ENCODE measurements at regions not wholly inside any gene's neighbourhood (a gene's known extent, or its start where the extent isn't known, plus 50 kb on each side); places are given as distances from the start of the nearest gene placed in this dataset.
"Not testable (repeated sequence)": the region's sequence is repeated elsewhere in the genome, so short reads cannot be mapped to it uniquely, and the experiment has no call there.

DNA sequence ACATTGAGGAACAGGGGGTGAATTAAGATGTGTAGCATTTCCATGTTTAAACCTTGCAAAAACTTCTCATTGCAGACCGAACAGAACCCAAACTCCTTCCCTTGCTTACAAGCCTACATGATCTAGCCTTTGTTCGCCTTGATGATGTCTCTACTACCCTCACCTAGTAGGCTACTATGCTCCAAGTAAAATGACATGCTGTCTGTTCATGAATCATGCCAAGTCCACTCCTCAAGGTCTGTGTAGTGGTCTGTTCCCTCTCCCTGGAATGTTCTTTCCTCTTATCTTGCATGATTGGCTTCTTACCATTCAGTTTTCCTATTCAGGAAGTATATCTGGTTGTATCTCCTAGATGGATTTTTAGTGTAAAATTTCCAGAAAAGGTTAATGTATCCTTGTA lies 4778.6 kb upstream of the OR11H1 start:
- DNase-seq (ENCODE audit: low spot score in 2 of 2); H3K4me1 ChIP-seq; in situ Hi-C loops (cut with MboI; ENCODE audit: low sequenced_read_pairs); H3K27me3 ChIP-seq (ENCODE audit: low read depth); H3K36me3 ChIP-seq (replicated peaks); H3K4me3 ChIP-seq; H3K9me3 ChIP-seq: not testable (repeated sequence)

DNA sequence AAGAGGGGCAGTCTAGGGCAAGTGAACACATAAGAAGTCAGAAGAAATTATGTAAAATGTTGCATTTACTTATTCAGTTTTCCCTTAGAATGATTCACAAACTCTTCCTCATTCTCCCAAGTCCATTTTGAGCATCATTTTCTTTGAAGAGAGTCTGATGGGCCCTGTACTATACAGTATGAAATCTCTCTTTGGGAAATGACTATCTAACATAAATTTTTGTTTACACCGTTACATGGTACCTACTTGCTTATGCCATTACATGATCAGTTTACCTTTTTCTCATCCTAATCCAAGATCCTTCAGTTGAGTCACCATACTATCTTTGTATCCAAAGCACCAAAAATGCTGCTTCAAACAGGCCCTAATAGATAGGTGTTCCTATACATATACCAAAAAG lies 4774.4 kb upstream of the OR11H1 start:
- H3K27me3 ChIP-seq (ENCODE audit: low read depth); DNase-seq (ENCODE audit: low spot score in 2 of 2); H3K36me3 ChIP-seq (replicated peaks); H3K9me3 ChIP-seq; H3K4me1 ChIP-seq; H3K4me3 ChIP-seq; in situ Hi-C loops (cut with MboI; ENCODE audit: low sequenced_read_pairs): not testable (repeated sequence)

DNA sequence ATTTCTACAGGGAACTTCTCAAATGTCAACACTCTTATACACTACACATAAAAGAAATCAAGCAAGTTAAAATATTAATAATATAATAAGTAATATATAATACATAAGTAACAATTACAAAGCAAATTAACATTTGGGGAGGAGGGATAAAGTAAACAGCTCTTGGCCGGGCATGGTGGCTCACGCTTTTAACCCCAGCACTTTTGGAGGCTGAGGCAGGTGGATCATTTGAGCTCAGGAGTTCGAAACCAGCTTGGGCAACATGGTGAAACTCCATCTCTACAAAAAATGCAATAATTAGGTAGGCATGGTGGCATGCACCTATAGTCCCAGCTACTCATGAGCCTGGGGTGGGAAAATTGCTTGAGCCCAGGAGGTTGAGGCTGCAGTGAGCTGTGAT lies 4772.6 kb upstream of the OR11H1 start:
- H3K9me3 ChIP-seq; H3K36me3 ChIP-seq (replicated peaks); H3K4me3 ChIP-seq; DNase-seq (ENCODE audit: low spot score in 2 of 2); H3K27me3 ChIP-seq (ENCODE audit: low read depth); in situ Hi-C loops (cut with MboI; ENCODE audit: low sequenced_read_pairs); H3K4me1 ChIP-seq: not testable (repeated sequence)

DNA sequence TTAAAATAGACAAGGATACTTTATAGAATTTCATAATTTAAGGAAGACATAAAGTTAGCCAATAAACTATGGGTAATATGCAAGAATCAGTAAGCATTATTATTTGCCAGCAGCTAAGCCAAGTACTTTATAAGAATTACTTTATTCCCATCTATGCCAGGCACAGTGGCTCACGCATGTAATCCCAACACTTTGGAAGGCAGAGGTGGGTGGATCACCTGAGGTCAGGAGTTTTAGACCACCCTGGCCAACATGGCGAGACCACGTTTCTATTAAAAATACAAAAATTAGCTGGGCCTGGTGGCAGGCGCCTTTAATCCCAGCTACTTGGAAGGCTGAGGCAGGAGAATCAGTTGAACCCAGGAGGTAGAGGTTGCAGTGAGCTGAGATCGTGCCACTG lies 4767.6 kb upstream of the OR11H1 start:
- H3K27me3 ChIP-seq (ENCODE audit: low read depth); H3K36me3 ChIP-seq (replicated peaks); H3K4me1 ChIP-seq; DNase-seq (ENCODE audit: low spot score in 2 of 2); H3K9me3 ChIP-seq; H3K4me3 ChIP-seq; in situ Hi-C loops (cut with MboI; ENCODE audit: low sequenced_read_pairs): not testable (repeated sequence)

DNA sequence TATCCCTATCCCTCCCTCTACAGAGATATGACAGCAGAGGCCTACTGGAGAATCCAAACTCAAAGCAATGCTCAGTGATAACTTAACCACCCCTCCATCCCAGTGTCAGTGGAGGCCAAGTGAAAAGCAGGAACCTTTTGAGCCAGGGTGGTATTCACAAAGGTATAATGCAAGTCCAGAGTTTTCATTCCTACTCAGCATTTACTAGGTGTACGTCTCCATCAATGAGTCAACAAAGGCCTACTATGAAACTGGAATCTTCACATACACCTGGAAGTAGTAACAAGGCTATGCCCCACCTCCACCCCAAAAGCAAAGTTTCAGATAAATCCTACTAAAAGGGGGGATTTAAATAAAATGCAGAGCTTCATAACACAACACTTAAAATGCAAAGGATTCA lies 4761.7 kb upstream of the OR11H1 start:
- H3K4me1 ChIP-seq; H3K9me3 ChIP-seq; H3K4me3 ChIP-seq; DNase-seq (ENCODE audit: low spot score in 2 of 2); H3K36me3 ChIP-seq (replicated peaks); in situ Hi-C loops (cut with MboI; ENCODE audit: low sequenced_read_pairs); H3K27me3 ChIP-seq (ENCODE audit: low read depth): not testable (repeated sequence)

DNA sequence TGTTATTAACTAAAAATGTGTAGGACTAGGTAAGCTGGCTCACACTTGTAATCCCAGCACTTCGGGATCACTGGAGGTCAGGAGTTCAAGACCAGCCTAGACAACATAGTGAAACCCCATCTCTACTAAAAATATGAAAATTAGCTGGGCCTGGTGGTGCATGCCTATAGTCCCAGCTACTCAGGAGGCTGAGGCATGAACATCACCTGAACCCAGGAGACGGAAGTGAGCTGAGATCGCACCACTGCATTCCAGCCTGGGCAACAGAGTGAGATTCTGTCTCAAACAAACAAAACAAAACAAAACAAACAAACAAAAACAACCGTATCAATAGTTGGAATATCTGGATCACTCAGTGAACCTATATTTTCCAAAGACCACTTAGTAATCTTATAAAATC lies 4759.1 kb upstream of the OR11H1 start:
- H3K9me3 ChIP-seq; H3K27me3 ChIP-seq (ENCODE audit: low read depth); H3K4me1 ChIP-seq; in situ Hi-C loops (cut with MboI; ENCODE audit: low sequenced_read_pairs); H3K4me3 ChIP-seq; DNase-seq (ENCODE audit: low spot score in 2 of 2); H3K36me3 ChIP-seq (replicated peaks): not testable (repeated sequence)

DNA sequence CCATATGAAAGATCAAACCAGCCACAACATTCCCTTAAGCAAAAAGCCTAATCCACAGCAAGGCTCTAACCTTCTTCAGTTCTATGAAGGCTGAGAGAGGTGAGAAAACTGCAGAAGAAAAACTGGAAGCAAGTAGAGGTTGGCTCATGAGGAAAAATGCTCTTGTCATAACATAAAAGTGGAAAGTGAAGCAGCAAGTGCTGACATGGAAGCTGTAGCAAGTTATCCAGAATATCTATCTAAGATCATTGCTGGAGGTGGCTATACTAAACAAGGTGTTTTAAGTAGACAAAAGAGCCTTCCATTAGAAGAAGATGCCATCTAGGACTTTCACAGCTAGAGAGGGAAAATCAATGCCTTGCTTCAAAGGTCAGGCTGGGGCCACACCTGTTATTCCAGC lies 4756.2 kb upstream of the OR11H1 start:
- H3K36me3 ChIP-seq (replicated peaks); H3K9me3 ChIP-seq; H3K4me3 ChIP-seq; H3K4me1 ChIP-seq; DNase-seq (ENCODE audit: low spot score in 2 of 2); H3K27me3 ChIP-seq (ENCODE audit: low read depth); in situ Hi-C loops (cut with MboI; ENCODE audit: low sequenced_read_pairs): not testable (repeated sequence)

DNA sequence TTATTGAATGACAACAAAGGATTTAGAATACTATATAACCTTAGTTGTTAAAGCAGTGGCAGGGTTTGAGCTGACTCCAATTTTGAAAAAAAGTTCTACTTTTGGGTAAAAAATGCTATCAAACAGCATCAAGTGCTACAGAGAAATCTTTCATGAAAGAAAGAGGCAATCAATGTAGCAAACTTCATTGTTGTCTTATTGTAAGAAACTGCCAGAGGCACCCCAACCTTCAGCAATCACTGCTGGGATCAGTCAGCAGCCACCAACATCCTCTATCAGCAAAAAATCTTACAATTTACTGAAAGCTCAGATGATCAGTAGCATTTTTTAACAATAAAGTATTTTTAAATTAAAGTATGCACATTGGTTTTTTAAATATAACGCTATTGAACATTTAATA lies 4754.7 kb upstream of the OR11H1 start:
- DNase-seq (ENCODE audit: low spot score in 2 of 2); in situ Hi-C loops (cut with MboI; ENCODE audit: low sequenced_read_pairs); H3K9me3 ChIP-seq; H3K4me1 ChIP-seq; H3K36me3 ChIP-seq (replicated peaks); H3K27me3 ChIP-seq (ENCODE audit: low read depth); H3K4me3 ChIP-seq: not testable (repeated sequence)

DNA sequence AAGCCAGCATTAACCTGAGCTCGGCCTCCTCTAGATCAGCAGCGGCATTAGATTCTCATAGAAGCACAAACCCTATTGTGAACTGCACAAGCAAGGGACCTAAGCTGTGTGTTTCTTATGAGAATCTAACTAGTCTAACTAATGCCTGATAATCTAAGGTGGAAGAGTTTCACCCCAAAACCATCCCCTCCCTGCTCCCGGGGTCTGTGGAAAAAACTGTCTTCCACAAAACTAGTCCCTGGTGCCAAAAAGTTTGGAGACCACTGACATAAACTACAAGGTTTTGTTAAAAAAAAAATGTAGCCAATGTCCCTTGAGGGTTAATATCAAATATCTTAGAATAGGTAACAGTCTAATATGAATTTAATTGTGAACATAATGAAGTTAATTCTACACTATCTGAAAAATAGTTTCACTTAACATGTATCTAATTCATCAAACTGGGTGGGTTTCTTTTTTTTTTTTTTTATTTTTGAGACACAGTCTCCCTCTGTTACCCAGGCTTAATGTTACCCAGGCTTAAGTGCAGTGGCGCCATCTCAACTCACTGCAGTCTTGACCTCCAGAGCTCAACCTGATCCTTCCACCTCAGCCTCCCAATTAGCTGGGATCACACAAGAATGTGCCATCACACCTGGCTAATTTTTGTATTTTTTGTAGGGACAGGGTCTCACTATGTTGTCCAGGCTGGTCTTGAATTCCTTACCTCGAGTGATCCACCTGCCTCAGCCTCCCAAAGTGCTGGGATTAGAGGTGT lies 4752.2 kb upstream of the OR11H1 start:
- H3K27me3 ChIP-seq (ENCODE audit: low read depth); H3K36me3 ChIP-seq (replicated peaks); H3K4me1 ChIP-seq; DNase-seq (ENCODE audit: low spot score in 2 of 2); H3K4me3 ChIP-seq; in situ Hi-C loops (cut with MboI; ENCODE audit: low sequenced_read_pairs); H3K9me3 ChIP-seq: not testable (repeated sequence)

DNA sequence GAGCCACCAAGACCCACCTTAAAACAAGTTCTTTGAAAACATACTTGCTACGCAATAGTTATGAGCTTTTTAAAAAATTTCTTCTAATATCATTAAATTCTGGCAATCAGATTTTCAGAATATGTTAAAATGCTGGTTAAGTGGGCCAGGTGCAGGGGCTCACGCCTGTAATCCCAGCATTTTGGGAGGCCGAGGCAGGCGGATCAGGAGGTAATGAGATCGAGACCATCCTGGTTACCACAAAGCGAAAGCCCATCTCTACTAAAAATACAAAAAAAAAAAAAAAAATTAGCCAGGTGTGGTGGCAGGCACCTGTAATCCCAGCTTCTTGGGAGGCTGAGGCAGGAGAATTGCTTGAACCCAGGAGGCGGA lies 4751.6 kb upstream of the OR11H1 start:
- H3K9me3 ChIP-seq; H3K27me3 ChIP-seq (ENCODE audit: low read depth); H3K36me3 ChIP-seq (replicated peaks); H3K4me3 ChIP-seq; H3K4me1 ChIP-seq; in situ Hi-C loops (cut with MboI; ENCODE audit: low sequenced_read_pairs); DNase-seq (ENCODE audit: low spot score in 2 of 2): not testable (repeated sequence)

DNA sequence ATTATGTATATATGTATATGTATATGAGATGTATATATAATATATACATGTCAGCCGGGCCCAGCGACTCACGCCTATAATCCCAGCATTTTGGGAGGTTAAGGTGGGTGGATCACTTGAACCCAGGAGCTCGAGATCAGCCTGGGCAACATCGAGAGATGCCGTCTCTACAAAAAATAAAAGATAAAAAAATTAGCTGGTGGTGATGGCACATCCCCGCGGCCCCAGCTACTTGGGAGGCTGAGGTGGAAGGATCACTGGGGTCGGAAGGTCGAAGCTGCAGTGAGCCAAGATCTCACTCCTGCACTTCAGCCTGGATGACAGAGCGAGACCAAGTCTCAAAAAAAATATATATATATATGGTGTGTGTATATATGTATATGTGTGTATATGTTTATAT lies 4750.3 kb upstream of the OR11H1 start:
- in situ Hi-C loops (cut with MboI; ENCODE audit: low sequenced_read_pairs); H3K4me3 ChIP-seq; H3K4me1 ChIP-seq; H3K9me3 ChIP-seq; H3K36me3 ChIP-seq (replicated peaks); H3K27me3 ChIP-seq (ENCODE audit: low read depth); DNase-seq (ENCODE audit: low spot score in 2 of 2): not testable (repeated sequence)

DNA sequence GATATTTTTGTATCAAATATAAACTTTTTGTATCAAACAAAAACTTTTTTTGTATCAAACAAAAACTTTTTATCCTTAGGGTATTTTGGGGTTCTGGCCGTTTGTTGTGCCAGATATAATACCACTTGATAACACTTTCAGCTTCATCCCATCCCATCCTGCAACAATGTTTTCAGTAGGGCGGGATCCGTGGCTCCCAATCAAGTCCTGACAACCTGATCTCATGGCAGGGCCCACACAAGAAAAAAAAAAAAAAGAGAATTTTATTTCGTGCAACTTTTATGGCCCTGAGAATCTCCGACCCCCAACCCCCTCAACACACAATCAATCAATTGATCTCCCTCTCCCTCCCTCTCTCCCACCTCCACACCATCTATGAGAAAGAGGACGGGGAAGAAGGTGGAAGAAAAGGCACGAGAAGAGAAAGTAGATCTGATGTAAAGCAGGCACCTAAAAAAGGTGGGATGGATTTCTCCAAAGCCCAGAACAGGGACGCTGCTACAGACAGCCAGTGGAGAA lies 4749.6 kb upstream of the OR11H1 start:
- Histone ChIP-seq H3K4me1 (no peaks in the 10 kb centered on the region), H3K4me3 (no peak overlapping the region), H3K9me3 (no peaks in the 10 kb centered on the region; the same call in 1 of the 2 replicates), H3K36me3 (replicated peaks) (no peaks in the 10 kb centered on the region), H3K27me3 (ENCODE audit: low read depth) (no peaks in the 10 kb centered on the region)
- DNase-seq (ENCODE audit: low spot score in 2 of 2), result no peak
- in situ Hi-C loops (cut with MboI; ENCODE audit: low sequenced_read_pairs), result no loop called here

DNA sequence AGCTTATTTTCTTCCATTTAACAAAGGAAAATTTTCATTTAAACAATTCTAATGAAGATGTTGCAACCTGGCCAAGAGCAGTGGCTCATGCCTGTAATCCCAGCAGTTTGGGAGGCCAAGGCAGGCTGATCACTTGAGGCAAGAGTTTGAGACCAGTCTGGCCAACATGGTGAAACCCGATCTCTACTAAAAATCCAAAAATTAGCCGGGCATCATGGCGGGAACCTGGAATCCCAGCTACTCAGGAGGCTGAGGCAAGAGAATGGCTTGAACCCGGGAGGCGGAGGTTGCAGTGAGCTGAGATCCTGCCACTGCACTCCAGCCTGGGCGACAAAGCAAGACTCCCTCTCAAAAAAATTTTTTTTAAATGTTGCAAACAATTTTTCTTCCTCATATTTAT lies 4748.8 kb upstream of the OR11H1 start:
- H3K4me3 ChIP-seq; DNase-seq (ENCODE audit: low spot score in 2 of 2); H3K9me3 ChIP-seq; H3K36me3 ChIP-seq (replicated peaks); H3K4me1 ChIP-seq; in situ Hi-C loops (cut with MboI; ENCODE audit: low sequenced_read_pairs); H3K27me3 ChIP-seq (ENCODE audit: low read depth): not testable (repeated sequence)

DNA sequence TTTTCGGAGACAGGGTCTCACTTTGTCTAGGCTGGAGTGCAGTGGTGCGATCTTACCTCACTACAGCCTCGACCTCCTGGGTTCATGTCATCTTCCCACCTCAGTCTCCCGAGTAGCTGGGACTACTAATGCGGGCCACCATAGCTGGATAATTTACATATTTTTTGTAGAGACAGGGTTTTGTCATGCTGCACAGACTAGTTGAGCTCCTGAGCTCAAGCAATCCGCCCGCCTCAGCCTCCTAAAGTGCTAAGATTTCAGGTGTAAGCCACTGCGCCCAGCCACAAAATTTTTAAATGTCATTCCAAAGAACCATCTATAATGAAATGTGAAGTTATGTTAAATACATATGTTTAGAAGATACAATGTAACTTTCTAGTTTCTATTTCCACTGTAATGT lies 4747.7 kb upstream of the OR11H1 start:
- no peak for DNase-seq (ENCODE audit: low spot score in 2 of 2)
- no peaks in the 10 kb centered on the region for H3K27me3 ChIP-seq (ENCODE audit: low read depth)
- H3K36me3 ChIP-seq (replicated peaks), result no peaks in the 10 kb centered on the region
- H3K4me3 ChIP-seq, result no peak overlapping the region
- in situ Hi-C loops (cut with MboI; ENCODE audit: low sequenced_read_pairs), result no loop called here
- no peaks in the 10 kb centered on the region for H3K4me1 ChIP-seq
- no peaks in the 10 kb centered on the region; the same call in 1 of the 2 replicates for H3K9me3 ChIP-seq

All from HAP-1 (cell line).